ENCODE measurements at regions not wholly inside any gene's neighbourhood (a gene's known extent, or its start where the extent isn't known, plus 50 kb on each side); places are given as distances from the start of the nearest gene placed in this dataset.

DNA sequence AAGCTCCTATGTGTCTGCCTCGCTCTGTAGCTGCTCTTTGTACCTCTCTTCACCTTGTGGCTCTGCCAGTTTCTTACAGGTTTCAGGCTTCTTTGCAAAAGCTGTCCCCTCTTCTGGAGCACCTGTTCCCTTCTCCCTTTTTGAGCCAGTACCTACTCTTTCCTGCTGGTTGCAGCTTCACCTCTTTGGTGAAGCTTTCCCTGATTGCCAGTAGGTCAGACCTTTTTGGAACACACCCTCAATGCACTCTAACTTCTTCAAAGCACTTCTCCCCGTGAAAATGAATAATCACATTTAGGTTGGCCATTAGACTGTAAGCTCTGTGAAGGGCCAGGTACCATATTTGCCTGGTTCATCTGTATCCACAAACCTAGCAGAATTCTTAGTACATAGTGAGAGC is 60.3 kb downstream of the BHLHE40 start:
- ChIA-PET CTCF (interaction anchor here (1.6 kb wide), 2 partner anchors 18 to 59 kb away, joined by 3 to 5 read pairs; no protein-coding TSS in a partner anchor), POLR2A (no interaction called here)
- no peaks in the 10 kb centered on the region for H3K27me3 Mint-ChIP-seq
- H3K4me1 Mint-ChIP-seq: peaks cover 37% of the 10 kb centered on the region
- intact Hi-C loops (cut with micrococcal nuclease): no loop called here
- H3K4me3 ChIP-seq (ENCODE audit: control extremely low read depth in 1 of 5, extremely low read depth in 1 of 5, insufficient read depth in 1 of 5, low read depth in 2 of 5, low read length in 4 of 5): no peak overlapping the region
- H3K9me3 Mint-ChIP-seq (ENCODE audit: insufficient read depth): no peaks in the 10 kb centered on the region
- H3K36me3 ChIP-seq (replicated peaks in 1 of 2; ENCODE audit: control extremely low read depth in 1 of 2, control insufficient read depth in 1 of 2, extremely low read depth in 1 of 2, insufficient read depth in 2 of 2, low read length in 1 of 2): no peaks in the 10 kb centered on the region
- H3K27ac Mint-ChIP-seq: no peak overlapping the region
- no peak overlapping the region for H3K4me2 ChIP-seq (replicated peaks; ENCODE audit: low read depth, low read length, poor library complexity, severe bottlenecking)
- H3K27me3 ChIP-seq (replicated peaks in 1 of 4; ENCODE audit: control extremely low read depth in 1 of 4, control insufficient read depth in 3 of 4, insufficient read depth in 4 of 4, low read length in 3 of 4): no peaks in the 10 kb centered on the region
- no peak overlapping the region for H3K9ac ChIP-seq (ENCODE audit: low read length)
- ATAC-seq (ENCODE audit: low read depth) (no peak), DNase-seq (no peak)
- no peaks in the 10 kb centered on the region for H4K20me1 ChIP-seq (ENCODE audit: control insufficient read depth, insufficient read depth, low read length, poor library complexity, severe bottlenecking)
- no peaks in the 10 kb centered on the region for H3K9me3 ChIP-seq (ENCODE audit: control extremely low read depth in 1 of 3, control insufficient read depth in 2 of 3, insufficient read depth in 1 of 3, low read length in 2 of 3)
- no peak overlapping the region for H2AFZ ChIP-seq (ENCODE audit: insufficient read depth, low read depth, low read length, poor library complexity, severe bottlenecking)
- no peaks in the 10 kb centered on the region for H3K79me2 ChIP-seq (ENCODE audit: control insufficient read depth, insufficient read depth, low read length)
- no peak overlapping the region for H3K27ac ChIP-seq (ENCODE audit: low read length in 2 of 2)
- no peak overlapping the region for H3K4me3 Mint-ChIP-seq
- no peak for TF ChIP-seq EZH2 (IDR thresholded peaks at IDR 0.05; ENCODE audit: borderline replicate concordance, insufficient read depth, low read depth, low read length, poor library complexity, severe bottlenecking)
- TF ChIP-seq, protein P1, sequence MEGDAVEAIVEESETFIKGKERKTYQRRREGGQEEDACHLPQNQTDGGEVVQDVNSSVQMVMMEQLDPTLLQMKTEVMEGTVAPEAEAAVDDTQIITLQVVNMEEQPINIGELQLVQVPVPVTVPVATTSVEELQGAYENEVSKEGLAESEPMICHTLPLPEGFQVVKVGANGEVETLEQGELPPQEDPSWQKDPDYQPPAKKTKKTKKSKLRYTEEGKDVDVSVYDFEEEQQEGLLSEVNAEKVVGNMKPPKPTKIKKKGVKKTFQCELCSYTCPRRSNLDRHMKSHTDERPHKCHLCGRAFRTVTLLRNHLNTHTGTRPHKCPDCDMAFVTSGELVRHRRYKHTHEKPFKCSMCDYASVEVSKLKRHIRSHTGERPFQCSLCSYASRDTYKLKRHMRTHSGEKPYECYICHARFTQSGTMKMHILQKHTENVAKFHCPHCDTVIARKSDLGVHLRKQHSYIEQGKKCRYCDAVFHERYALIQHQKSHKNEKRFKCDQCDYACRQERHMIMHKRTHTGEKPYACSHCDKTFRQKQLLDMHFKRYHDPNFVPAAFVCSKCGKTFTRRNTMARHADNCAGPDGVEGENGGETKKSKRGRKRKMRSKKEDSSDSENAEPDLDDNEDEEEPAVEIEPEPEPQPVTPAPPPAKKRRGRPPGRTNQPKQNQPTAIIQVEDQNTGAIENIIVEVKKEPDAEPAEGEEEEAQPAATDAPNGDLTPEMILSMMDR (IDR thresholded peaks at IDR 0.05): no peak
- 100% methylated on average over 1 of the region's 2 CpGs for WGBS (ENCODE audit: insufficient coverage)
- H3K4me1 ChIP-seq (ENCODE audit: control insufficient read depth in 2 of 2, insufficient read depth in 2 of 2, low read length in 2 of 2): peaks cover 28 to 40% of the 10 kb centered on the region in 2 donors

DNA sequence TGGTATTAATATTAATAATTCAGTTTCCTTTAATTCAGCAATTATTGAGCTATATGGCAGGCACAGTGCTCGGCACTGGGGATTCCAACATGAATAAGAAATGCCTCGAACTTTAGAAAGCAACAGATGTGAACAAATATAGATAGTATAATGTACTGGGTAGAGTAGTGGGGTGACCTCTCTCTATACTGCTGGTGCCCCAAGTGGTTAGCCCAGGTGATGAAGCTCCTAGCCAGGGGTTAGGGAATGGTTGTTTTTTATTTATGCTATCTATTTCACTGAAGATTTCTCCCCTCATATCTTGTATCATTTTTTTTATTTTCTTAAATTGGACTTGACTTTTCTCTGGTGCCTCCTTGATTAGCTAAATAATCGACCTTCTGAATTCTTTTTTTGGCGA is 62.1 kb downstream of the BHLHE40 start:
- no peak overlapping the region for H3K4me3 Mint-ChIP-seq
- CTCF ChIA-PET: interaction anchor here (0.7 to 1.3 kb wide), 5 partner anchors 19 to 331 kb away, joined by 3 to 8 read pairs (median 5); no protein-coding TSS in a partner anchor
- DNase-seq: no peak
- ATAC-seq (ENCODE audit: low read depth): no peak
- Histone ChIP-seq H3K27ac (ENCODE audit: low read length in 2 of 2) (no peak overlapping the region), H3K9me3 (ENCODE audit: control extremely low read depth in 1 of 3, control insufficient read depth in 2 of 3, insufficient read depth in 1 of 3, low read length in 2 of 3) (no peaks in the 10 kb centered on the region), H2AFZ (ENCODE audit: insufficient read depth, low read depth, low read length, poor library complexity, severe bottlenecking) (no peak overlapping the region), H3K4me3 (ENCODE audit: control extremely low read depth in 1 of 5, extremely low read depth in 1 of 5, insufficient read depth in 1 of 5, low read depth in 2 of 5, low read length in 4 of 5) (no peak overlapping the region), H3K27me3 (replicated peaks in 1 of 4; ENCODE audit: control extremely low read depth in 1 of 4, control insufficient read depth in 3 of 4, insufficient read depth in 4 of 4, low read length in 3 of 4) (no peaks in the 10 kb centered on the region), H3K36me3 (replicated peaks in 1 of 2; ENCODE audit: control extremely low read depth in 1 of 2, control insufficient read depth in 1 of 2, extremely low read depth in 1 of 2, insufficient read depth in 2 of 2, low read length in 1 of 2) (no peaks in the 10 kb centered on the region), H3K4me2 (replicated peaks; ENCODE audit: low read depth, low read length, poor library complexity, severe bottlenecking) (no peak overlapping the region), H3K79me2 (ENCODE audit: control insufficient read depth, insufficient read depth, low read length) (no peaks in the 10 kb centered on the region), H3K9ac (ENCODE audit: low read length) (no peak overlapping the region), H4K20me1 (ENCODE audit: control insufficient read depth, insufficient read depth, low read length, poor library complexity, severe bottlenecking) (no peaks in the 10 kb centered on the region), H3K4me1 (ENCODE audit: control insufficient read depth in 2 of 2, insufficient read depth in 2 of 2, low read length in 2 of 2) (peaks cover 18 to 25% of the 10 kb centered on the region in 2 donors)
- intact Hi-C loops (cut with micrococcal nuclease): no loop called here
- TF ChIP-seq EZH2 (IDR thresholded peaks at IDR 0.05; ENCODE audit: borderline replicate concordance, insufficient read depth, low read depth, low read length, poor library complexity, severe bottlenecking): no peak
- TF ChIP-seq, protein P1 (IDR thresholded peaks at IDR 0.05): no peak
- POLR2A ChIA-PET: interaction anchor here (0.7 kb wide), 1 partner anchor 60 kb away, joined by 9 read pairs; no protein-coding TSS in a partner anchor
- no peaks in the 10 kb centered on the region for H3K9me3 Mint-ChIP-seq (ENCODE audit: insufficient read depth)
- no peaks in the 10 kb centered on the region for H3K27me3 Mint-ChIP-seq
- WGBS (ENCODE audit: insufficient coverage): 96% methylated on average over 4 of the region's 4 CpGs
- H3K4me1 Mint-ChIP-seq: peaks cover 26% of the 10 kb centered on the region
- no peak overlapping the region for H3K27ac Mint-ChIP-seq
